ENCODE measurements at regions not wholly inside any gene's neighbourhood (a gene's known extent, or its start where the extent isn't known, plus 50 kb on each side); places are given as distances from the start of the nearest gene placed in this dataset.

DNA sequence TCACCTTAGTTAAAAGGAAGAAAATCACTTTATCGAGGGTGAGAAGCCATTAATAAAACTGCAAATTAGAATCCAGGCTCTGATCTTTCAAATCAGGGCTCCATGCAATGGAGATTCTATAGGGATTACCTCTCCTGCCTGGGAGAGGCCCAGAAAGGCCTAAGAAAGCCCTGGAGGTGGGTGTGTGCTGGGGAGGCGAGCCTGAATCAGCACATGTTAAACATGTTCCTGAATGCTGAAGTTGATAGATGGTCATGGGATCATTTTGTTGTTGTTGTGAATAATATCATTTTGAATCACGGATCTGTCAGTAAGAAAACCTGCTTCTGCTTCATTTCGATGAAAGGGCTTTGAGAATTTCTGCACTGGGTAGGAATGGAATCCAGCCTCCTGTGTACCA lies 254.3 kb downstream of the ACKR3 start:
- no peaks in the 10 kb centered on the region for H3K4me1 Mint-ChIP-seq (ENCODE audit: unreplicated experiment)
- no peaks in the 10 kb centered on the region for H3K36me3 Mint-ChIP-seq (ENCODE audit: unreplicated experiment)
- H3K27me3 Mint-ChIP-seq (ENCODE audit: unreplicated experiment): peaks cover 6% of the 10 kb centered on the region
- TF ChIP-seq, protein P1, sequence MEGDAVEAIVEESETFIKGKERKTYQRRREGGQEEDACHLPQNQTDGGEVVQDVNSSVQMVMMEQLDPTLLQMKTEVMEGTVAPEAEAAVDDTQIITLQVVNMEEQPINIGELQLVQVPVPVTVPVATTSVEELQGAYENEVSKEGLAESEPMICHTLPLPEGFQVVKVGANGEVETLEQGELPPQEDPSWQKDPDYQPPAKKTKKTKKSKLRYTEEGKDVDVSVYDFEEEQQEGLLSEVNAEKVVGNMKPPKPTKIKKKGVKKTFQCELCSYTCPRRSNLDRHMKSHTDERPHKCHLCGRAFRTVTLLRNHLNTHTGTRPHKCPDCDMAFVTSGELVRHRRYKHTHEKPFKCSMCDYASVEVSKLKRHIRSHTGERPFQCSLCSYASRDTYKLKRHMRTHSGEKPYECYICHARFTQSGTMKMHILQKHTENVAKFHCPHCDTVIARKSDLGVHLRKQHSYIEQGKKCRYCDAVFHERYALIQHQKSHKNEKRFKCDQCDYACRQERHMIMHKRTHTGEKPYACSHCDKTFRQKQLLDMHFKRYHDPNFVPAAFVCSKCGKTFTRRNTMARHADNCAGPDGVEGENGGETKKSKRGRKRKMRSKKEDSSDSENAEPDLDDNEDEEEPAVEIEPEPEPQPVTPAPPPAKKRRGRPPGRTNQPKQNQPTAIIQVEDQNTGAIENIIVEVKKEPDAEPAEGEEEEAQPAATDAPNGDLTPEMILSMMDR (IDR thresholded peaks at IDR 0.05): no peak
- DNase-seq (ENCODE audit: extremely low spot score, unreplicated experiment): no peak
- peaks cover 11% of the 10 kb centered on the region for H3K9me3 Mint-ChIP-seq (ENCODE audit: unreplicated experiment)
- H3K4me3 Mint-ChIP-seq (ENCODE audit: unreplicated experiment): no peak overlapping the region
- no peak overlapping the region for H3K27ac Mint-ChIP-seq (ENCODE audit: unreplicated experiment)

DNA sequence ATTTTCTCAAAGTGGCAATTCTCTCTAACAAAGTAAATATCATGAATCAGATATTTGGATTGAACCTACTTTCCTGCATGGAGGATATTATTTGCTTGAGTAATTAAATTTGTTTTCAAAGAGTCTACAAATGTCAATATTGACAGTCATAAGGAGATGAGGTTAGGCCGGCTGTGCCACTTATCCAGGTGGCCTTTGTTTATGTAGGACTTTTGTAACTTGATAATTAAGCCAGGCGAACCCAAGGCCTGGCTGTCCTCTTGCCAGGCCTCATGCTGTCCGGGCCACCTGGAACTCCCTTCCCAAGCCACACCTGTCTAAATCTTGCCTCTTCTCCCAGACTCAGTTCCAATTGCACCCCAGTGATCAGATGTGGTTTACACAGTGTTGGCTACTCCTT lies 255.2 kb downstream of the ACKR3 start:
- TF ChIP-seq, protein P1 (IDR thresholded peaks at IDR 0.05): no peak
- DNase-seq (ENCODE audit: extremely low spot score, unreplicated experiment): no peak
- no peaks in the 10 kb centered on the region for H3K4me1 Mint-ChIP-seq (ENCODE audit: unreplicated experiment)
- H3K9me3 Mint-ChIP-seq (ENCODE audit: unreplicated experiment): peaks cover 11% of the 10 kb centered on the region
- no peaks in the 10 kb centered on the region for H3K36me3 Mint-ChIP-seq (ENCODE audit: unreplicated experiment)
- H3K27ac Mint-ChIP-seq (ENCODE audit: unreplicated experiment): no peak overlapping the region
- no peak overlapping the region for H3K4me3 Mint-ChIP-seq (ENCODE audit: unreplicated experiment)
- H3K27me3 Mint-ChIP-seq (ENCODE audit: unreplicated experiment): peaks cover 5% of the 10 kb centered on the region

DNA sequence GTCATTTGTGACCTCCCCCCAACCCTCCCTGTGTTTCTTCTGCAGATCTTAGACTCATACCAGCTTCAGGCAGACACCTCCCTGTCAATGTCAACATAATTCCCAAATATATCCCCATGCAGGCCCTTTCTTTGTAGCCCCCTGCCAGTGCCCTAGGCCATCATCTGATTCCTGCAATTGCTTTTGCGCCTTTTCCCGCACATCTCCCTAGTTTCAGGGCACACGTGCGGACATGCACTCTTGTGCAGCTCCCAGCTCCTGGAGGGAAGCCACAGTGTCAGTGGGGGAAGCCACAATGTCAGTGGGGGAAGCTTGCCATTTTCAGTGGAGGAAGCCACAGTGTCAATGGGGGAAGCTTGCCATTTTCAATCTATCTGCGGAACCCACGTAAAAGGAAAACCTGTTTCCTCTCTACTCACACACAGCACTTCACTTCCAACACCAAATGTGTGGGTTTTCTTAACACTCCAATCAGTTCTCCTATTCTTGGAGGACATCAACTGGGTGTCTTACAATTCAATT lies 256.4 kb downstream of the ACKR3 start:
- H3K4me3 Mint-ChIP-seq (ENCODE audit: unreplicated experiment): no peak overlapping the region
- H3K9me3 Mint-ChIP-seq (ENCODE audit: unreplicated experiment): peaks cover 11% of the 10 kb centered on the region
- TF ChIP-seq, protein P1 (IDR thresholded peaks at IDR 0.05): no peak
- H3K27ac Mint-ChIP-seq (ENCODE audit: unreplicated experiment): no peak overlapping the region
- peaks cover 2% of the 10 kb centered on the region for H3K36me3 Mint-ChIP-seq (ENCODE audit: unreplicated experiment)
- H3K27me3 Mint-ChIP-seq (ENCODE audit: unreplicated experiment): peaks cover 3% of the 10 kb centered on the region
- DNase-seq (ENCODE audit: extremely low spot score, unreplicated experiment): no peak
- H3K4me1 Mint-ChIP-seq (ENCODE audit: unreplicated experiment): no peaks in the 10 kb centered on the region

DNA sequence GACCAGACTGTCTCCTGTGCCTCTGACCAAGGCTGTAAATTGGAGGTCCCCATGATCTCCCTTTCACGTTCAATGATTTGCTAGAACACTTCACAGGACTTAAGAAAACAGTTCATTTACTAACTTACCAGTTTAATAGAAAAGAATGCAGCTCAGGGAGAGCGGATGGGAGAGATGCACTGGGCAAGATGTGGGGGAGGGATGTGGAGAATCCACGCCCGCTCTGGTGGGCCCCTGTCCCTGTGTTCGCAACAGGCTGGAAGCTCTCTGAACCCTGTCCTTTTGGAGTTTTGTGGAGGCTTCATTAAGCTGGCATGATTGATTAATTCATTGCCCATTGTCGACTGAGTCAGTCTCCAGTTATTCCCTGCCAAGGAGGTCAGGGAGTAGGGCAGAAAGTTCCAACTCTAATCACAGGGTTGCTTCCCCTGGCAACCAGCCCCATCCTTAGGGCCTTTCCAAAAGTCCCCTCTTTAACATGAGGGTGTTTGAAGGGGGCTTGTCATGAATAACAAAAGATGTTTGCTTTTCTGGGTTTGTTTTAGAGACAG lies 257.1 kb downstream of the ACKR3 start:
- Mint-ChIP-seq H3K27me3 (ENCODE audit: unreplicated experiment) (peaks cover 3% of the 10 kb centered on the region), H3K4me3 (ENCODE audit: unreplicated experiment) (no peak overlapping the region), H3K27ac (ENCODE audit: unreplicated experiment) (no peak overlapping the region), H3K4me1 (ENCODE audit: unreplicated experiment) (no peaks in the 10 kb centered on the region), H3K9me3 (ENCODE audit: unreplicated experiment) (peaks cover 6% of the 10 kb centered on the region), H3K36me3 (ENCODE audit: unreplicated experiment) (peaks cover 2% of the 10 kb centered on the region)
- DNase-seq (ENCODE audit: extremely low spot score, unreplicated experiment): no peak
- TF ChIP-seq, protein P1 (IDR thresholded peaks at IDR 0.05): no peak

DNA sequence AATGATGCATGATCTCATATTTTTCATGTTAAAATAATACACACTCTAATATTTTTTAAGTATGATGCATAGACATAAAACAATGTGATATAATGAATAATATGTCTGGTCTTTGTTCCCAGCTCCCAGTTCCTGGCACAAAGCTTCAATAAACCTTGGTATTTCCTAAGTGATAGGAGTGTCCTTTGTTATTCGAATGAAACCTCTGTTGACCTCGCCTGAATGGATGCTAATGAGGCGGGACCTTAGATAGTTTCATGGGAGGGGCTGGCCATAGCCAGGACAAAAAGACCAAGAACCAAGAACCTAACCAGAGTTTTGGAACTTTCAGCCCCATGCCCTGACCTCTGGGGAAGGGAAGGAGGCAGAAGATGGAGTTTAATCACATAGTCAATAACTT lies 257.7 kb upstream of the COPS8 start:
- Mint-ChIP-seq H3K36me3 (ENCODE audit: unreplicated experiment) (peaks cover 2% of the 10 kb centered on the region), H3K4me1 (ENCODE audit: unreplicated experiment) (no peaks in the 10 kb centered on the region)
- no peak for DNase-seq (ENCODE audit: extremely low spot score, unreplicated experiment)

More for the DNA sequence above, 257.7 kb upstream of the COPS8 start:
- Mint-ChIP-seq H3K27me3 (ENCODE audit: unreplicated experiment) (peaks cover 6% of the 10 kb centered on the region), H3K9me3 (ENCODE audit: unreplicated experiment) (no peaks in the 10 kb centered on the region), H3K27ac (ENCODE audit: unreplicated experiment) (no peak overlapping the region), H3K4me3 (ENCODE audit: unreplicated experiment) (no peak overlapping the region)
- TF ChIP-seq, protein P1 (IDR thresholded peaks at IDR 0.05): no peak

All from osteocyte (in vitro differentiated cells).